Smooth muscle cell (in vitro differentiated cells): ENCODE measurements at regions not wholly inside any gene's neighbourhood (a gene's known extent, or its start where the extent isn't known, plus 50 kb on each side); places are given as distances from the start of the nearest gene placed in this dataset.

ENCODE experiments used
- DNase-seq: peaks from one replicate; lab custom pipeline; 2025; ENCODE audit not compliant: unreplicated experiment; lab: John Stamatoyannopoulos, UW
- H2AFZ ChIP-seq: fragments of 200-600 bp; sonication (generic); 2 replicates; pipeline ENCODE4 v1.6.0; 2016; ENCODE audit warnings: antibody characterized with exemption, low read depth, mild to moderate bottlenecking
- H3F3A ChIP-seq: fragments of 200-600 bp; sonication (generic); 2 replicates; pipeline ENCODE4 v1.6.0; 2017; ENCODE audit warnings: antibody characterized with exemption, low read depth
- H3K27ac ChIP-seq: fragments of 200-600 bp; sonication (generic); 2 replicates; pipeline ENCODE4 v1.5.1; 2016; ENCODE audit warnings: low read depth, mild to moderate bottlenecking
- H3K27me3 ChIP-seq: fragments of 200-600 bp; sonication (generic); 2 replicates; pipeline ENCODE4 v1.6.1; 2016; ENCODE audit warnings: low read depth, mild to moderate bottlenecking
- H3K36me3 ChIP-seq: fragments of 200-600 bp; sonication (generic); 2 replicates; pipeline ENCODE4 v1.5.1; 2016; ENCODE audit warnings: low read depth
- H3K4me1 ChIP-seq: fragments of 200-600 bp; sonication (generic); 2 replicates; pipeline ENCODE4 v1.5.1; 2016; ENCODE audit warnings: low read depth
- H3K4me2 ChIP-seq: fragments of 200-600 bp; sonication (generic); 2 replicates; pipeline ENCODE4 v1.6.0; 2016; ENCODE audit warnings: mild to moderate bottlenecking
- H3K4me3 ChIP-seq: fragments of 200-600 bp; sonication (generic); 2 replicates; pipeline ENCODE4 v1.5.1; 2016; ENCODE audit warnings: mild to moderate bottlenecking
- H3K79me2 ChIP-seq: fragments of 200-600 bp; sonication (generic); 2 replicates; pipeline ENCODE4 v1.6.0; 2016; ENCODE audit warnings: low read depth, mild to moderate bottlenecking
- H3K9ac ChIP-seq: fragments of 200-600 bp; sonication (generic); 2 replicates; pipeline ENCODE4 v1.6.0; 2016; ENCODE audit warnings: low read depth
- H3K9me3 ChIP-seq: fragments of 200-600 bp; sonication (generic); replicated peaks from 2 replicates; pipeline ENCODE4 v1.5.1; 2016; ENCODE audit warnings: low read depth
- H4K20me1 ChIP-seq: fragments of 200-600 bp; sonication (generic); 2 replicates; pipeline ENCODE4 v1.6.0; 2016; ENCODE audit warnings: low read depth
- WGBS: methylation state at CpG from one replicate; pipeline ENCODE4 v1.1.7; 2016; ENCODE audit warnings: low lambda C conversion rate; 5-methylcytosine and 5-hydroxymethylcytosine counted together
- TF ChIP-seq, protein P1 (sequence below): fragments of 200-600 bp; sonication (generic); IDR thresholded peaks from 2 replicates; pipeline ENCODE4 v1.5.1; 2017; ENCODE audit warnings: borderline replicate concordance, mild to moderate bottlenecking, antibody characterized with exemption; ENCODE audit not compliant: insufficient read depth, poor library complexity, severe bottlenecking

DNA sequence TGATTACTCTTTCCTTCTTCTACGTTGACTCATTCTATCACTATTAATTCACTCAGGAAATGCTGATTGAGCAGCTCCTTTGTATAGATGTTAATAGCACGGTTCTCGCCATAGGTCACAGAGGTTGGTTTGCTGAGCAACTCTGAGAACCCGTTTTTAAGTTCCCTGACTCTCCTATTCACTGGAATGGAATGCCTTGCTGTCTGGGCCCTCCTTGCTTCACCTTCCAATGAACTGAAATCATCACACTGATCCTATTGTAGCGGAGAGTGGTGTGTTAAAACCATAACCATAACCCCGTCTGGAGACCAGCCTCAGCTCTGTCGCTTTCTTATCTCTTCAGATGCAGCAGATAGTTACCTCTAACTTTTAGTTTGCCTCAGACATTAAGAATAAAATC lies 323.6 kb downstream of the GABRB3 start:
- H3K9ac ChIP-seq: peak overlapping the region; percentile 60
- no peaks in the 10 kb centered on the region for H3K9me3 ChIP-seq
- TF ChIP-seq, protein P1, sequence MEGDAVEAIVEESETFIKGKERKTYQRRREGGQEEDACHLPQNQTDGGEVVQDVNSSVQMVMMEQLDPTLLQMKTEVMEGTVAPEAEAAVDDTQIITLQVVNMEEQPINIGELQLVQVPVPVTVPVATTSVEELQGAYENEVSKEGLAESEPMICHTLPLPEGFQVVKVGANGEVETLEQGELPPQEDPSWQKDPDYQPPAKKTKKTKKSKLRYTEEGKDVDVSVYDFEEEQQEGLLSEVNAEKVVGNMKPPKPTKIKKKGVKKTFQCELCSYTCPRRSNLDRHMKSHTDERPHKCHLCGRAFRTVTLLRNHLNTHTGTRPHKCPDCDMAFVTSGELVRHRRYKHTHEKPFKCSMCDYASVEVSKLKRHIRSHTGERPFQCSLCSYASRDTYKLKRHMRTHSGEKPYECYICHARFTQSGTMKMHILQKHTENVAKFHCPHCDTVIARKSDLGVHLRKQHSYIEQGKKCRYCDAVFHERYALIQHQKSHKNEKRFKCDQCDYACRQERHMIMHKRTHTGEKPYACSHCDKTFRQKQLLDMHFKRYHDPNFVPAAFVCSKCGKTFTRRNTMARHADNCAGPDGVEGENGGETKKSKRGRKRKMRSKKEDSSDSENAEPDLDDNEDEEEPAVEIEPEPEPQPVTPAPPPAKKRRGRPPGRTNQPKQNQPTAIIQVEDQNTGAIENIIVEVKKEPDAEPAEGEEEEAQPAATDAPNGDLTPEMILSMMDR: no peak
- no peaks in the 10 kb centered on the region for H3K4me1 ChIP-seq
- peak overlapping the region; percentile 86 for H3K27ac ChIP-seq
- no peak for DNase-seq
- no peaks in the 10 kb centered on the region for H3K36me3 ChIP-seq
- no peak overlapping the region for H2AFZ ChIP-seq
- WGBS: 5% methylated on average over 7 of the region's 7 CpGs
- H3K4me3 ChIP-seq: no peak overlapping the region
- no peaks in the 10 kb centered on the region for H3K79me2 ChIP-seq
- no peaks in the 10 kb centered on the region for H4K20me1 ChIP-seq
- no peaks in the 10 kb centered on the region for H3K27me3 ChIP-seq
- peak overlapping the region; percentile 51 for H3K4me2 ChIP-seq
- H3F3A ChIP-seq: no peaks in the 10 kb centered on the region

DNA sequence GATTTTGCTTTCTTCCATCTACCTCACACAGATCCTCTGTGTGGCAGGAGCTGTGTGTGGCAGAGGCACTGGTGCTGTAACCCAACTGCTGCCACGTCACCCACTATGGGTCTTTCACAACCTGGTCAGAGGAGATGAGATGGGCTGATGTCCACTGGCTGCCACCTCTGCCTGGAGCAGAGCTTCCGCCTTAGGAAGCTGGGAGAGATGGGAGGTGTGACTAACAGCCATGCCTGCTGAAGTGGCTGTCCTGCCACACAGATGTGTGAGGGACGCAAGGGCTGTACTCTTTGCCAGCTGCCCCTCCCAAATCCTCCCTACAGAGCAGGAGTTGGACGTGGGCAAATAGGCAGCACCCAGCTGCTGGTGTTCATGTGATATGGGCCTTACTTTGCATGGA lies 329.5 kb downstream of the GABRB3 start:
- Histone ChIP-seq H3K27me3 (no peaks in the 10 kb centered on the region), H3F3A (no peaks in the 10 kb centered on the region), H3K4me2 (no peak overlapping the region), H3K36me3 (no peaks in the 10 kb centered on the region), H3K4me1 (peaks cover 10% of the 10 kb centered on the region), H4K20me1 (no peaks in the 10 kb centered on the region), H3K9ac (no peak overlapping the region), H3K27ac (no peak overlapping the region), H2AFZ (no peak overlapping the region), H3K79me2 (no peaks in the 10 kb centered on the region), H3K9me3 (no peaks in the 10 kb centered on the region), H3K4me3 (no peak overlapping the region)
- 85% methylated on average over 4 of the region's 4 CpGs for WGBS
- no peak for DNase-seq
- TF ChIP-seq, protein P1: no peak

DNA sequence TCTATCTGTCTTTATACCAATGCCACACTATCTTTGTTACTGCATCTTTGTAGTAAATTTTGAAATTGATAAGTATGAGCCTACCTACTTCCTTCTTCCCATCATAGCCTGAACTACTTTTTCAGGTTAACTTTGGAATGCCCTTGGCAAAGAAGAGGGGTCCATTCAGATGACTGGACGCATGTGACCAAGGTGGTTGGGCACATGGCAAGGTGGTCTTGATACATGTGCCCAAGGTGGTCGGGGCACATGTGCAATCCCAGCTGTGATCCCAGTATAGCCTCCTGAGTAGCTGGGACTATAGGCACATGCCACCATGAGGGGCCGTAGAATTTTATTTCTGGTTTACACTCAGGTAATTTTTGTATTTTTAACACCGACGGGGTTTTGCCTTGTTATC lies 330.2 kb downstream of the GABRB3 start:
- H3K79me2 ChIP-seq: no peaks in the 10 kb centered on the region
- H3K4me2 ChIP-seq: no peak overlapping the region
- H3K9ac ChIP-seq: no peak overlapping the region
- H3K4me3 ChIP-seq: no peak overlapping the region
- no peaks in the 10 kb centered on the region for H3K27me3 ChIP-seq
- DNase-seq: no peak
- no peaks in the 10 kb centered on the region for H4K20me1 ChIP-seq
- H3K4me1 ChIP-seq: peaks cover 10% of the 10 kb centered on the region
- H3K36me3 ChIP-seq: no peaks in the 10 kb centered on the region
- WGBS: 96% methylated on average over 5 of the region's 5 CpGs
- H3K9me3 ChIP-seq: no peaks in the 10 kb centered on the region
- no peak overlapping the region for H2AFZ ChIP-seq
- no peaks in the 10 kb centered on the region for H3F3A ChIP-seq
- H3K27ac ChIP-seq: no peak overlapping the region
- TF ChIP-seq, protein P1: no peak

DNA sequence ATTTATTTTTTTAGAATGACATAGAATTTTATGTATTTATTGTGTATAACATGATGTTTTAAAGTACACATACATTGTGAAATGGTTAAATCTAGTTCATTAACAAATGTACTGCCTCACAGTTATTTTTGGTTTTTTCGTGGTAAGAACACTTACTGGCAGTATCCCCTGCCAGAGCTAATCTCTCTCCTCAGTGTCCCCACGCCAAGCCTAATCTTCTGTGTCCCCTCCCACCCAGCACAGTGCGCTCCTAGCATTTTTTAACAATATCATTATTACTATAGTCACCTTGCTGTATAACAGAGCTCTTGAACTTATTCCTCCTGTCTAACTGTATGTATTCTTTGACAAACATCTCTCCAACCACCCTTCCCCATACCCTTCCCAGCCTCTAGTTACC lies 333.2 kb downstream of the GABRB3 start:
- Histone ChIP-seq H3K27me3 (no peaks in the 10 kb centered on the region), H3F3A (no peaks in the 10 kb centered on the region), H3K4me1 (peaks cover 10% of the 10 kb centered on the region), H3K79me2 (no peaks in the 10 kb centered on the region), H3K4me2 (no peak overlapping the region), H3K9me3 (no peaks in the 10 kb centered on the region), H3K27ac (no peak overlapping the region), H3K4me3 (no peak overlapping the region), H3K9ac (no peak overlapping the region), H4K20me1 (no peaks in the 10 kb centered on the region), H2AFZ (no peak overlapping the region), H3K36me3 (no peaks in the 10 kb centered on the region)
- TF ChIP-seq, protein P1: no peak
- DNase-seq: no peak
- WGBS: 88% methylated on average over 3 of the region's 3 CpGs
